AG04450 (cell line): ENCODE measurements at regions not wholly inside any gene's neighbourhood (a gene's known extent, or its start where the extent isn't known, plus 50 kb on each side); places are given as distances from the start of the nearest gene placed in this dataset.
"Not testable (repeated sequence)": the region's sequence is repeated elsewhere in the genome, so short reads cannot be mapped to it uniquely, and the experiment has no call there.

Source experiments
- CTCF ChIA-PET: fragments of 300-600, 350-600 bp; formaldehyde crosslinking; extraction: SDS; loops from one replicate; lab custom pipeline; 2022; ENCODE audit warnings: antibody characterized with exemption, inconsistent platforms; lab: Charles Lee
- POLR2A ChIA-PET: fragments of 350-600 bp; formaldehyde crosslinking; extraction: SDS; loops from one replicate; lab custom pipeline; 2021; ENCODE audit warnings: antibody characterized with exemption, inconsistent platforms; lab: Yijun Ruan, JAX
- DNase-seq: peaks from one replicate; pipeline ENCODE4 v3.0.0-alpha.2; 2011; ENCODE audit warnings: low read depth, low spot score
- H3K27ac ChIP-seq: one replicate; pipeline ENCODE4 v1.5.1; 2012; ENCODE audit warnings: low read depth, low read length, control low read depth
- H3K27me3 ChIP-seq: one replicate; pipeline ENCODE4 v1.6.0; 2012; ENCODE audit warnings: low read length; ENCODE audit not compliant: control insufficient read depth, insufficient read depth
- H3K4me3 ChIP-seq: 2 replicates; pipeline ENCODE4 v1.5.1; 2011; ENCODE audit warnings: mild to moderate bottlenecking, low read depth, low read length, control low read depth
- H3K9me3 ChIP-seq: 2 replicates; pipeline ENCODE4 v1.5.1; 2012; ENCODE audit warnings: low read length; ENCODE audit not compliant: control insufficient read depth, insufficient read depth
- CTCF ChIP-seq: IDR thresholded peaks from 2 replicates; pipeline ENCODE4 v1.5.1; 2011; ENCODE audit warnings: low read depth, low read length, control low read depth, inconsistent platforms

- H3K4me3 ChIP-seq, POLR2A ChIA-PET, H3K27ac ChIP-seq, H3K9me3 ChIP-seq, H3K27me3 ChIP-seq, DNase-seq, CTCF ChIA-PET: not testable (repeated sequence)
These were observed 84.3 kb downstream of the IRS2 start for GRCh38 chr13:109702030-109702597.

GRCh38 chr13:109700176-109700575 is 86.2 kb downstream of the IRS2 start:
- no peak for DNase-seq
- Histone ChIP-seq H3K27ac (no peak overlapping the region), H3K27me3 (peaks cover 8% of the 10 kb centered on the region), H3K4me3 (no peak overlapping the region), H3K9me3 (peaks cover 4% of the 10 kb centered on the region; the same call in 1 of the 2 replicates)
- CTCF ChIA-PET = no interaction called here
- POLR2A ChIA-PET = no interaction called here
- TF ChIP-seq CTCF = no peak

- H3K27me3 ChIP-seq = peaks cover 8% of the 10 kb centered on the region
- CTCF ChIA-PET = no interaction called here
These were observed 86.7 kb downstream of the IRS2 start for GRCh38 chr13:109699628-109700071.

GRCh38 chr13:109698779-109699178 is 87.6 kb downstream of the IRS2 start:
- Histone ChIP-seq H3K4me3 (no peak overlapping the region), H3K27me3 (peaks cover 6% of the 10 kb centered on the region), H3K27ac (no peak overlapping the region), H3K9me3 (no peaks in the 10 kb centered on the region)
- TF ChIP-seq CTCF = no peak
- POLR2A ChIA-PET = no interaction called here
- CTCF ChIA-PET = no interaction called here
- no peak for DNase-seq

More at GRCh38 chr13:109699628-109700071, 86.7 kb downstream of the IRS2 start:
- POLR2A ChIA-PET = no interaction called here
- Histone ChIP-seq H3K9me3 (peaks cover 4% of the 10 kb centered on the region; the same call in 1 of the 2 replicates), H3K4me3 (no peak overlapping the region), H3K27ac (no peak overlapping the region)
- DNase-seq = no peak
- TF ChIP-seq CTCF = no peak

- Histone ChIP-seq H3K9me3 (no peaks in the 10 kb centered on the region), H3K4me3 (no peak overlapping the region), H3K27ac (no peak overlapping the region), H3K27me3 (peaks cover 9% of the 10 kb centered on the region)
- CTCF ChIA-PET = no interaction called here
- POLR2A ChIA-PET = no interaction called here
- no peak for DNase-seq
- no peak for TF ChIP-seq CTCF
These were observed 88.4 kb downstream of the IRS2 start for GRCh38 chr13:109697936-109698335.
